Ovary (tissue), 3 donors: ENCODE measurements at regions not wholly inside any gene's neighbourhood (a gene's known extent, or its start where the extent isn't known, plus 50 kb on each side); places are given as distances from the start of the nearest gene placed in this dataset.

Experiments
- EP300 ChIP-seq: sonication (generic); formaldehyde crosslinking; IDR thresholded peaks from one replicate; pipeline ENCODE4 v1.6.1; 2017; ENCODE audit warnings: antibody characterized with exemption
- POLR2A ChIP-seq: fragments of 450-650 bp; IDR thresholded peaks from one replicate; pipeline ENCODE4 v1.6.1; 2017; ENCODE audit warnings: antibody characterized with exemption, mild to moderate bottlenecking, moderate library complexity
- TF ChIP-seq, protein P1 (sequence below), 3 donors: fragments of 450-650 bp in 2 of 3; fragments of 200-600 bp in 1 of 3; IDR thresholded peaks; one replicate each; pipeline versions ENCODE4 v1.5.1 to v1.8.0; 2016 to 2022; ENCODE audit warnings: antibody characterized with exemption in 3 of 3, mild to moderate bottlenecking in 1 of 3
- donor health status: DM: no; HTN: no; CAD: no.

DNA sequence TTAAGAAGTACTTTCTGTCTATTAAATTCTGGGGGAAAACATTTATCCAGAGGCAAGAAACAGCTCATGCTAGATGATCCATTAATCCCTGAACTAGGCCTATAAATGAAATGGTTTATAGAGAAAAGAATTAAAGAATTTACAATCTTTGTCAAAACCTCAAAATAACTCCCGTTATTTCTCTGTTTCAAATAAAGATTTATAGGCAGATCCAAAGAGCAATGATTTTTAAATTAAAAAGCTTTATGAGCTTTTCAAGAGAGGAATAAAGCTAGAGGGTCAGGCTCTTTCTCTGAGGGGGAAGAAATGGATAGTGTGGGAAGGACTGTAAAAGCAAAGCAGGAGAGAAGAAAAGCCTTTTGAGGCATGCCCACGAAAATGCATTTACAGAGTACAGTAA lies 82.5 kb upstream of the OGFRL1 start:
- TF ChIP-seq, protein P1, sequence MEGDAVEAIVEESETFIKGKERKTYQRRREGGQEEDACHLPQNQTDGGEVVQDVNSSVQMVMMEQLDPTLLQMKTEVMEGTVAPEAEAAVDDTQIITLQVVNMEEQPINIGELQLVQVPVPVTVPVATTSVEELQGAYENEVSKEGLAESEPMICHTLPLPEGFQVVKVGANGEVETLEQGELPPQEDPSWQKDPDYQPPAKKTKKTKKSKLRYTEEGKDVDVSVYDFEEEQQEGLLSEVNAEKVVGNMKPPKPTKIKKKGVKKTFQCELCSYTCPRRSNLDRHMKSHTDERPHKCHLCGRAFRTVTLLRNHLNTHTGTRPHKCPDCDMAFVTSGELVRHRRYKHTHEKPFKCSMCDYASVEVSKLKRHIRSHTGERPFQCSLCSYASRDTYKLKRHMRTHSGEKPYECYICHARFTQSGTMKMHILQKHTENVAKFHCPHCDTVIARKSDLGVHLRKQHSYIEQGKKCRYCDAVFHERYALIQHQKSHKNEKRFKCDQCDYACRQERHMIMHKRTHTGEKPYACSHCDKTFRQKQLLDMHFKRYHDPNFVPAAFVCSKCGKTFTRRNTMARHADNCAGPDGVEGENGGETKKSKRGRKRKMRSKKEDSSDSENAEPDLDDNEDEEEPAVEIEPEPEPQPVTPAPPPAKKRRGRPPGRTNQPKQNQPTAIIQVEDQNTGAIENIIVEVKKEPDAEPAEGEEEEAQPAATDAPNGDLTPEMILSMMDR (IDR thresholded peaks at IDR 0.05), result no peak
- TF ChIP-seq POLR2A (no peak), EP300 (no peak)
